ENCODE measurements at regions not wholly inside any gene's neighbourhood (a gene's known extent, or its start where the extent isn't known, plus 50 kb on each side); places are given as distances from the start of the nearest gene placed in this dataset.
A peak's percentile ranks its signal among the peaks of the same experiment; 100 is the strongest.

DNA sequence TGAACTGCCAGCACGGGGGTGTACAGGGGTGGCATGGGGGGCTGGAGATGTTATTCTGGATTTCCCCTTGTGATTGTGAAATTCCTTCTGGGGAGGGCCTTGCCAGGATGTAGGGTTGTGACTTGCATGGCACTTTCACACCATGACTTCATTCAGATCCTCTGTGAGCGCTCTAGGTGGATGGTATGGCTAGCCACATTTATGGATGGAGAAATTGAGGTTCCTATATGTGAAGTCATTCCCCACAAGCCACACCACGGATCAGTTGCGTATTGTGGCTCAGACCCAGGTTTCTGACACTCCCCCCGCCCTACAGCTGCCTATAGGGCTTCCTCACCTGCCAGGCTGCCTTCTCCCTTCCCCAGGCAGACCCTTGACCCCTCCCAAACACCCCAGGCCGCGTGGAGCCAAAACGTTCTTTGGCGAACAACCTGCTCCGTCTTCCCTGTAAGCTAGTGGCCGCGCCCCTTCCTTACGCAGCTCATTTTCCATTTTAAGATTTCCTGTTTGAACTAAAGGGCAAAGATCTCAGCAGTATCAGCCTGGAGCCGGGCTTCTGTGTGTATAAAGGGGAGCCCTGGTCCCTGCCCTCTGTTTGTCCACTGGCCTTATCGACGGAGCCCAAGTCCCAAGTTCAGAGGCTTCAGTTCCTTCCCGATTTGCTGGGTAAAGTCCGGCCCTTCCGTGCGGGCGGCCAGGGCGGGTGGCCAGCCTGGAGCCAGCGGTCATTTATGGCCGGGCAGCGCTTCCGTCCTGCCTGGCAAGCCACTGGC is 97.8 kb upstream of the KLF4 start (continued):
- TF ChIP-seq, protein P1, sequence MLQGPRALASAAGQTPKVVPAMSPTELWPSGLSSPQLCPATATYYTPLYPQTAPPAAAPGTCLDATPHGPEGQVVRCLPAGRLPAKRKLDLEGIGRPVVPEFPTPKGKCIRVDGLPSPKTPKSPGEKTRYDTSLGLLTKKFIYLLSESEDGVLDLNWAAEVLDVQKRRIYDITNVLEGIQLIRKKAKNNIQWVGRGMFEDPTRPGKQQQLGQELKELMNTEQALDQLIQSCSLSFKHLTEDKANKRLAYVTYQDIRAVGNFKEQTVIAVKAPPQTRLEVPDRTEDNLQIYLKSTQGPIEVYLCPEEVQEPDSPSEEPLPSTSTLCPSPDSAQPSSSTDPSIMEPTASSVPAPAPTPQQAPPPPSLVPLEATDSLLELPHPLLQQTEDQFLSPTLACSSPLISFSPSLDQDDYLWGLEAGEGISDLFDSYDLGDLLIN (CRISPR knock-in tag; IDR thresholded peaks at IDR 0.05; ENCODE audit: borderline replicate concordance), result no peak
- TF ChIP-seq GABPA (IDR thresholded peaks at IDR 0.05; ENCODE audit: low read depth, low read length) (no peak), GABPA (CRISPR knock-in tag; IDR thresholded peaks at IDR 0.05; ENCODE audit: low read depth) (peak; percentile 36; the same call in 1 of the 2 replicates), MAF1 (CRISPR knock-in tag; IDR thresholded peaks at IDR 0.05; ENCODE audit: borderline replicate concordance) (peak; percentile 47; the same call in 1 of the 2 replicates), ZNF160 (CRISPR knock-in tag; IDR thresholded peaks at IDR 0.05) (no peak), SMARCC2 (IDR thresholded peaks at IDR 0.05) (no peak), FOXK1 (CRISPR knock-in tag; IDR thresholded peaks at IDR 0.05; ENCODE audit: borderline replicate concordance, low read depth) (no peak), SP140L (CRISPR knock-in tag; IDR thresholded peaks at IDR 0.05; ENCODE audit: borderline replicate concordance) (no peak), ZNF839 (CRISPR knock-in tag; IDR thresholded peaks at IDR 0.05; ENCODE audit: borderline replicate concordance) (no peak), NR2F2 (IDR thresholded peaks at IDR 0.05; ENCODE audit: borderline replicate concordance, low read depth) (no peak), NFATC3 (CRISPR knock-in tag; IDR thresholded peaks at IDR 0.05) (no peak)
- TF ChIP-seq, protein P2, sequence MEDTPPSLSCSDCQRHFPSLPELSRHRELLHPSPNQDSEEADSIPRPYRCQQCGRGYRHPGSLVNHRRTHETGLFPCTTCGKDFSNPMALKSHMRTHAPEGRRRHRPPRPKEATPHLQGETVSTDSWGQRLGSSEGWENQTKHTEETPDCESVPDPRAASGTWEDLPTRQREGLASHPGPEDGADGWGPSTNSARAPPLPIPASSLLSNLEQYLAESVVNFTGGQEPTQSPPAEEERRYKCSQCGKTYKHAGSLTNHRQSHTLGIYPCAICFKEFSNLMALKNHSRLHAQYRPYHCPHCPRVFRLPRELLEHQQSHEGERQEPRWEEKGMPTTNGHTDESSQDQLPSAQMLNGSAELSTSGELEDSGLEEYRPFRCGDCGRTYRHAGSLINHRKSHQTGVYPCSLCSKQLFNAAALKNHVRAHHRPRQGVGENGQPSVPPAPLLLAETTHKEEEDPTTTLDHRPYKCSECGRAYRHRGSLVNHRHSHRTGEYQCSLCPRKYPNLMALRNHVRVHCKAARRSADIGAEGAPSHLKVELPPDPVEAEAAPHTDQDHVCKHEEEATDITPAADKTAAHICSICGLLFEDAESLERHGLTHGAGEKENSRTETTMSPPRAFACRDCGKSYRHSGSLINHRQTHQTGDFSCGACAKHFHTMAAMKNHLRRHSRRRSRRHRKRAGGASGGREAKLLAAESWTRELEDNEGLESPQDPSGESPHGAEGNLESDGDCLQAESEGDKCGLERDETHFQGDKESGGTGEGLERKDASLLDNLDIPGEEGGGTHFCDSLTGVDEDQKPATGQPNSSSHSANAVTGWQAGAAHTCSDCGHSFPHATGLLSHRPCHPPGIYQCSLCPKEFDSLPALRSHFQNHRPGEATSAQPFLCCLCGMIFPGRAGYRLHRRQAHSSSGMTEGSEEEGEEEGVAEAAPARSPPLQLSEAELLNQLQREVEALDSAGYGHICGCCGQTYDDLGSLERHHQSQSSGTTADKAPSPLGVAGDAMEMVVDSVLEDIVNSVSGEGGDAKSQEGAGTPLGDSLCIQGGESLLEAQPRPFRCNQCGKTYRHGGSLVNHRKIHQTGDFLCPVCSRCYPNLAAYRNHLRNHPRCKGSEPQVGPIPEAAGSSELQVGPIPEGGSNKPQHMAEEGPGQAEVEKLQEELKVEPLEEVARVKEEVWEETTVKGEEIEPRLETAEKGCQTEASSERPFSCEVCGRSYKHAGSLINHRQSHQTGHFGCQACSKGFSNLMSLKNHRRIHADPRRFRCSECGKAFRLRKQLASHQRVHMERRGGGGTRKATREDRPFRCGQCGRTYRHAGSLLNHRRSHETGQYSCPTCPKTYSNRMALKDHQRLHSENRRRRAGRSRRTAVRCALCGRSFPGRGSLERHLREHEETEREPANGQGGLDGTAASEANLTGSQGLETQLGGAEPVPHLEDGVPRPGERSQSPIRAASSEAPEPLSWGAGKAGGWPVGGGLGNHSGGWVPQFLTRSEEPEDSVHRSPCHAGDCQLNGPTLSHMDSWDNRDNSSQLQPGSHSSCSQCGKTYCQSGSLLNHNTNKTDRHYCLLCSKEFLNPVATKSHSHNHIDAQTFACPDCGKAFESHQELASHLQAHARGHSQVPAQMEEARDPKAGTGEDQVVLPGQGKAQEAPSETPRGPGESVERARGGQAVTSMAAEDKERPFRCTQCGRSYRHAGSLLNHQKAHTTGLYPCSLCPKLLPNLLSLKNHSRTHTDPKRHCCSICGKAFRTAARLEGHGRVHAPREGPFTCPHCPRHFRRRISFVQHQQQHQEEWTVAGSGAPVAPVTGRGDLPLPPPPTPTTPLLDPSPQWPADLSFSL (CRISPR knock-in tag; IDR thresholded peaks at IDR 0.05), result no peak

Measured in HepG2 (cell line).